GM12801 (cell line): ENCODE measurements at regions not wholly inside any gene's neighbourhood (a gene's known extent, or its start where the extent isn't known, plus 50 kb on each side); places are given as distances from the start of the nearest gene placed in this dataset.

Experiments
- CTCF ChIP-seq: IDR thresholded peaks from one replicate; pipeline ENCODE4 v1.5.1; 2011; ENCODE audit warnings: control low read depth; ENCODE audit not compliant: insufficient read length; ENCODE audit errors: extremely low read depth

- no peak for TF ChIP-seq CTCF
Observed at GRCh38 chr4:107520368-107520767, 199.7 kb downstream of the PAPSS1 start.

GRCh38 chr4:107519053-107519452, 201.0 kb downstream of the PAPSS1 start:
- TF ChIP-seq CTCF: no peak

GRCh38 chr4:107518076-107518475, 202.0 kb downstream of the PAPSS1 start:
- no peak for TF ChIP-seq CTCF

GRCh38 chr4:107512549-107512948, 207.5 kb downstream of the PAPSS1 start:
- TF ChIP-seq CTCF: no peak

- no peak for TF ChIP-seq CTCF
Observed at GRCh38 chr4:107509615-107510014, 210.4 kb downstream of the PAPSS1 start.

- TF ChIP-seq CTCF: no peak
Observed at GRCh38 chr4:107500551-107500950, 219.5 kb downstream of the PAPSS1 start.

- no peak for TF ChIP-seq CTCF
Observed at GRCh38 chr4:107497054-107497453, 223.0 kb downstream of the PAPSS1 start.

GRCh38 chr4:107492566-107492965, 227.5 kb downstream of the PAPSS1 start:
- TF ChIP-seq CTCF: no peak
